ENCODE measurements at regions not wholly inside any gene's neighbourhood (a gene's known extent, or its start where the extent isn't known, plus 50 kb on each side); places are given as distances from the start of the nearest gene placed in this dataset.

DNA sequence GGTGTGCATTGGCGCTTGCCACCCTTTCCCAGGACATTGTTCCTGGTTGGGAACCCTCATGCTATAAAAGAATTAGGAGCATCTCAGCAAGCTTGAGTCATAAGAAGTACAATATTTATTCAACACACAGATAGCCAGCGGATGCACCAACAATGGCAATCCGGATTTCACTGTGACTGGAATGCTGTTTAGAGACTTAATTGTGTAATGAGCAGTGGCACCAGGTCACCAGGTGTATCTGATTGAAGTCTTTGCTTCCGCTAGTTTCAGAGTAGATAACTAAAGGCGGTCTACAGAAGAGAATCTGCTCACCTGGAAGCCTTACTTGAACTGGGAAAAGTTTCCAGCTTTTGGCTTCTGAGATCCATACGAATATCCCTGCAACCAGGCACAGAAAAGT is 772.3 kb upstream of the GHITM start:
- DNase-seq: no peak

GRCh38 chr10:83371696-83372490 is 767.4 kb upstream of the GHITM start:
- DNase-seq: no peak

DNA sequence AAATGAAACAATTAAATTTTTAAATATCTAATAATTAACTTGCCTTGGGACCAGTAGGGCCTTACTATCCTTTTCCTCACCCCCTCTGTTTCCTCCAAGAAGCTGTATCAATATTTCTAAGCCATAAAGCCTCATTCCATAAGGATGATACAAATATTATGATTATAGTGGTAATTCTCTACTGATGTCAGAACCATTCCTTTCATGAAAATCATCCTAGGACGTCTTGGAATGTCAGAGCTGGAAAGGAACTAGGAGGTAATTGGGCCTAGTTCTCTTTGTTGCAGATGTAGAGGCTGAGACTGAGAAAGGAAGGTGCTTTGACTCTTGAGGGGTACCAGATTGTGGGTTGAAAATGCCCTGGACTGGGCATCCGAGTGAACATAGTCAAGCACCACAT is 766.7 kb upstream of the GHITM start:
- no peak for DNase-seq

GRCh38 chr10:83373671-83374070 is 765.6 kb upstream of the GHITM start:
- DNase-seq: peak; percentile 12

GRCh38 chr10:83374741-83375140 is 764.6 kb upstream of the GHITM start:
- DNase-seq: no peak

GRCh38 chr10:83375274-83375673 is 764.0 kb upstream of the GHITM start:
- no peak for DNase-seq

DNA sequence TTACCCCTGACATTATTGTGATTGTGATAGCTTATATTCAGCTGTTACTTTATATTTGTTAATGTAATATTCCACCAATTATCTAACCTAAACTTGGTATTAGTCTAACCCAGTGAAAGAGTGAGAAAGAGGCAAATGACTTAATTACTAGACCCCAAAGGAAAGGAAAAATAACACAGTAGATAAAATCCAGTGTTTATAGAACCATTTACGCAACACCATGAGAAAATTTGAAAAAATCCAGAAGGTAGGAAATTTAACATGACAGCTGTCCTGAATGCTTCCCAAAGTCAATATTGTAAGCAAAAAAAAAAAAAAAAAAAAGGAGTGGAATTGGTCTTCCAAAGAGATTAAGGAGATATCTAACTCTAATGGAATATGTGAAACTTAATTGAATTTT is 741.5 kb upstream of the GHITM start:
- DNase-seq: no peak

GRCh38 chr10:83410570-83410969 is 728.7 kb upstream of the GHITM start:
- DNase-seq: no peak

DNA sequence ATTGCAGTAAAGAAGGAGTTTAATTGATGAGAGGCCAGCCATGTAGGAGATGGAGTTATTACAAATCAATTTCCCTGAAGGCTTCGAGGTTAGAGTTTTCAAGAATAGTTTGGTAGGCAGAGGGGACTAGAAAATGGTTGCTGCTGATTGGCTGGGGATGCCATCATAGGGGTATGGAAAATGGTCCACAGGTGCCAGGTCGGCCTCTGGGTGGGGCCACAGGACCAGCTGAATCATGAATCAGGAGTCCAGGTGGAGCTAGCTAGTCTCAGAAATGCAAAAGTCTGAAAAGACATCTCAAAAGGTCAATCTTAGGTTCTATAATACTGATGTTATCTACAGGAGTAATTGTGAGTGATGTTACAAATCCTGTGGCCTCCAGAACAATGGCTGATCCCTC is 714.0 kb upstream of the GHITM start:
- DNase-seq: no peak

DNA sequence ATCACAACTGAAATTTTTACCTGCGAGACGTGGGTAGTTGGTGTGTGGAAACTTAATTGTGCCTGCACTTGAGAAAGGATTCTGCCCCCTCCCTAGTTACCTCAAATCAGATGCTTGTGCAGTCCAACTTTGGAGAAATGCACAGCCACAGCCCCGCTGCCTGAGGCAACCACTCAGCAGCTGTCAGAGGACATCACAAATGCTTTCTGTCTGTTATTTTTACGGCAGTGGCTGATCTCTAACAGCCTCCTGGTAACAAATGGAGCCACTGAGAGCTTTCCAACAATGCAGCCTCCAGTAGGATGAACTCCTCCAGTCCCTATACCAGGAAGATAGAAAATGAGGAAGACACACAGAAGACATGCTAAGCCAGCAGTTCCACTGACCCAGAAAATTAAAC is 712.2 kb upstream of the GHITM start:
- no peak for DNase-seq

DNA sequence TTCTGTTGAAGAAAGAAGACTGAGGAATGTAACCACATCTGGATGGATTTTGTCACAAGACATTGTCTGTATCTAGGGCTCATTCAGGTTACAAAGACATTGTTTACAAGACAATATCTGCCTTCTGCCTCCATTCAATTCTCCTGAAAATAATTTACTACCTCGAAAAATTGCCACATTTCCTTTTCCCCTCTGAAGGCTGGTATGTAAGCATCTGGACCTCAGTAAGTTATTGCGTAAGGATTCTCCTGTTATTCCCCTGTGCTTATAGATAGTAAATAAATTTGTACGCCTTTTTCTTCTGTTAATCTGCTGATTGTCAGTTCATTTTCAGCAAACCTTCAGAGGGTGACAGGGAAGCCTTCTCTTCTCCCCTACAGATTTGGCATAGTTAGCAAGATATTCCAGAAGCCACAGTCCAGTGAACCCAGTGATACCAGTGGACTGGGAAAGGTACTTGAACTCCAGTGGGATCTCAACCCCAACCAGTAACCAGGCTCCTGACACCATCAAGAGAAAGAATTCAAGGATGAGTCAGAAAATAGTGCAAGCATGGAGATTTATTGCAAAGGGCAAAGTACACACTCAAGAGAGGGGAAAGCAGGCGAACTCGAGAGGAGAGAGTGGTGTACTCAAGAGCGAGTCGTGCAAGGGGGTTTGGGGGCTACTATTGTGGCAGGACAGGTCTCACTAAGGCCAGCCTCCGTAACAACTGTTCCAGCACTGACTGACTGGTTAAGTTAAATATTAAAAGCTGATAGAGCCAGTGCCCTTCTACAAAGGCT is 706.9 kb upstream of the GHITM start:
- DNase-seq: peak; percentile 5

DNA sequence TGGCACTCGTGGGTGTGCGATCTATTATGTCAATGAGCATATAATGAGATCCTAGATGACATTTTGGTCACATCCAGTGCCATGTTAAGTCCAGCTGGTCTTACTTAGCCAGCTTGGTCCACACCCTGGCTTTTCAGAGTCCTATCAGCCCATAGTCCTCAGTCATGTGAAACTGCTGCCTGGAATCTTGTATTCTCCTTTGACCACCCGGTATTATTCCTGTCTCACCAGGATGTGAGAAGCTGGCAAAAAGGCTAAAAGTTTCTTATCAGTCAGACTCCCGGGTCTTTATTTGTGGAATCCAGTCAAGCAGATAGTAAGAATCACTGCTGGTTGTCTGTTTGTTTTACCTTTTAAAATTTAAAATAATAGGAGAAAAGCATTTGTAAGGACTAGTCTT is 705.6 kb upstream of the GHITM start:
- no peak for DNase-seq

GRCh38 chr10:83448013-83448412 is 691.3 kb upstream of the GHITM start:
- no peak for DNase-seq

DNA sequence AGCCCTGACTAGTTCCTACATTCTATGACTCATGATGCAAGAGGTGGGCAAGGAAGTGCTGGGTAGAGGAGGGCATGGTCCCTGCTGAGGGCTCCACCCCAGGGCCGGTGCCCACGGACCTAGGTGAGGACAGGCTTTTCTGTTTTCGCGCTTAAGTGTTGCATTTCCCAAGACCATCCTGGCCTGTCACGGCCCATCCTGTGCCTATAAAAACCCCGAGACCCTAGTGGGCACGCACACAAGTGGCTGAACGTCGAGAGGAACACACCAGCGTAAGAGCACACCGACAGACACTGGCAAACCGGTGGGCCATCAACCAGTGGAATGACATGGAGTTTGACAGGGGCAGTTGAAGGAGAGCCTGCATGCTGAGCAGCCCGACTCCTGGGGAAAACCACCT is 680.7 kb upstream of the GHITM start:
- DNase-seq: no peak

DNA sequence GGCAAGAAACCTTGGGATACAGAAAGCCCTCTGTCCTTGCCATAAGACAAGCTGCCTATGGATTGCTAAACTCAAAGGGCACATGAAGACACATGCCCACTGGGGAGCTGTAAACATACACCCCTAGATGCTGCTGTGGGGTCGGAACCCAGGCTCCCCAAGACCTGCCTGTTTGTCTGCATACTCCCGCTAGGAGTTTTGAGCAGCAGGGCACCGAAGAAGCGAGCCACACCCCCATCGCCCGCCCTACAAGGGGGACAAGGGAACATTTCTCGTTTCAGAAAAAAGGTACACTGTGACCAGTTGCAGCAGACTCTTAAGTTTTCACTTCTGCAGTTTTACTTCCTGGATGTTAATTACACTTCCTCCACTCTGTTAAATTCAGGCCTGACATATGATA is 680.2 kb upstream of the GHITM start:
- no peak for DNase-seq

GRCh38 chr10:83469728-83470331 is 669.5 kb upstream of the GHITM start:
- DNase-seq: no peak

- DNase-seq: no peak
Observed at GRCh38 chr10:83476211-83476610, 663.1 kb upstream of the GHITM start.

DNA sequence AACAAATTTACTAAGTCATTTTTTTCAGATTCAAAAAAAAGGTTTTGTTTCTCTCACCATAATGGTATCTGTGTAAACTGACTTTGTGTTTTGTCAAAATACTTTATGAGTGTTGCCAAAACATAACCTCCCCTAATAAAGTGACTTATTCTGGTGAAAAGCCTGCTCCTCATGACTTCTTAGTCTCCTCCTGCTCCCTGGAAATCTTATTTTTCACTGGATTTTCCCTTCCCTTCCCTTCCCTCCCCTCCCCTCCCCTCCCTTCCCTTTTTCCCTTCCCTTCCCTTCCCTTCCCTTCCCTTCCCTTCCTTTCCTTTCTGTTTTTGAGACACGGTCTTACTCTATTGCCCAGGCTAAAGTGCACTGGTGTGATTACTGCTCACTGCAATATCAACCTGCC is 650.1 kb upstream of the GHITM start:
- no peak for DNase-seq

GRCh38 chr10:83492004-83492403 is 647.3 kb upstream of the GHITM start:
- DNase-seq: no peak

- no peak for DNase-seq
Observed at GRCh38 chr10:83512681-83513080, 626.6 kb upstream of the GHITM start.

DNA sequence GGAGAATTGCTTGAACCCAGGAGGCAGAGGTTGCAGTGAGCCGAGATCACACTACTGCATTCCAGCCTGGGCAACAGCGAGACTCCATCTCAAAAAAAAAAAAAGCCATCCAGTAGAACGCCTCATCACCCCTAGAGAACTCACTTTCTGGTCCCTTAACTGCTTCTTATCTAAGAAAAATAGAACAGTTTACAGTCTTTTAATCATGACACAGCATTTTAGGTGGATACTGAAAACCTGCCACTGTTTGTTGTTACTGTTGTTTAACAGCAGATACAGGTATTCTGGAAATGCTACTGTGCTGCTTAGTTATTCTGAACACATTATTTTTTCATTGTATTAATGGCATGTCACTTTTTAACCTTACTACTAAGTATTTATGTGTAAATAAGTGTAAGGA is 624.3 kb upstream of the GHITM start:
- DNase-seq: no peak

DNA sequence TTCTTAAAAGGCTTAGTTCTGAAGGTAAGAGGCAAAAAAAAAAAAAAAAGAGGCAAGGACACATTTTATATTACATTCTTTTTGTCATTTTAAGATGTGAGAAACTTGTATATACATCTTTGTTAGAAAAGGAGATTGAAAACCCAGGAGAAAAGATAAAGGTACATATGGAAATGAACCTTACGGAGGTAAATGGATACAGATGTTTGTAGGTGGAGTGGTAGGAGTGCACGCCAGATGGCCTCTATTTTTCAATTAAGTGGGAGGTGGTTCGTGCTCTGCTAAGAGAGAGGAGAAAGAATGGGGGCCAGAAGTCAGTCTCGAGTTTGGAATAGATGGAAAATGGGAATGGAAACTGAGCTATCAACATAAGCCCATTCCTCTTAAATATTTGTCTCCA is 622.5 kb upstream of the GHITM start:
- DNase-seq: no peak

DNA sequence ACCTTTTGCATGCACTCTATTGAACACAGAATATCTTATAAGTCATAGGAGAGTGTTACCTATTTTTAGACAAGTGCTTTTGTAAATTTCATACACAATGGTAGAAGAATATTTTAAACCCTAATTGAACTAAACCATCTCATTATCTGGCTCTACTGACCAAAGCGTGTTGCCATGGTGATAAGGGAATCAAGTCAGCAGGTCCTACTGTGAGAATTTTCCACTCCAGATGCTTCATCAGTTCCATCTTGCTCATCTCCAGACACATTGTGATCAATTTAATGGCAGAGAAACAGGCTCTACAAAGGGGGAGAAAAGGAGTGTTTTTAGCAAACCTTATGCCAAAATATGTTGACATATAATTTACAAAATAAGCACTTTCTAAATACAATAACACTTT is 621.9 kb upstream of the GHITM start:
- no peak for DNase-seq
